ENCODE measurements at regions not wholly inside any gene's neighbourhood (a gene's known extent, or its start where the extent isn't known, plus 50 kb on each side); places are given as distances from the start of the nearest gene placed in this dataset.

DNA sequence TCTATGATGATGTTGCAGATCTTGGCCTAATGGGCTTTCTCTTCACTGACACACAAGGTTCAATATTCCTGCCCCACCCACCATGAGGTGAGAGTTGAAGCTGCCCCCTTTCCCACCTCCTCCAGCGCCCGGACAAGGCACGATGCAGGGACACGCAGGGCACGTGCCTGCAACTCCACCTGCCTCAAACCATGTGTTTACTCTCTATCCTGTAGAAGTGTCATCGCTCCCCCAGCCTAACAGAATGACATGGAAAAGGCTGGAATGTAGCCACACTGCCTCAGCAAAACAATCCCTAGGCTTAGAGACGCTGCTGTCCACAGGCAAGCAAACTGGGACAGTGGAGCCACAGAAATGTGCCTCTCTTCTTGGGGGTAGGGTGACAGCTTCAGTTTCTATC, 92.9 kb upstream of the SOD1 start:
- no peak for DNase-seq (ENCODE audit: low read depth in 2 of 3, low spot score in 2 of 3)

DNA sequence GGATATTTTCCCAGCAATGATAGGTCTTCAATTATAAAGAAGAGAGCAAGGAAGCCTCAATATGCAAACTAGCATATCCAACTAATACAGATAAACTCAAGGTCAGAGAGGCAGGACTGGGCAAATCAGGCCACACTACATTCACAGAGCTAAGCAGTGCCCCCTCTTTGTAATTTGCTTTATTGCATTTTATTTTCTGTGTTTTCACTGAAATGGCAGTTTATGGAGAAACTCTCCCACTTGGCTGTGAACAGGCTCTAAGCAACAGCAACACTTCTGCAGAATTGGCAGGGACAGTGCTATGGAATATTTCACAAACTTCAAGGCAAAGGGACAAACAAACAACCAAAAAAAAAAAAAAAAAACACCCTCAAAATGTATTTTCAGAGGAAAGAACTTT, 93.4 kb upstream of the SOD1 start:
- no peak for DNase-seq (ENCODE audit: low read depth in 2 of 3, low spot score in 2 of 3)

DNA sequence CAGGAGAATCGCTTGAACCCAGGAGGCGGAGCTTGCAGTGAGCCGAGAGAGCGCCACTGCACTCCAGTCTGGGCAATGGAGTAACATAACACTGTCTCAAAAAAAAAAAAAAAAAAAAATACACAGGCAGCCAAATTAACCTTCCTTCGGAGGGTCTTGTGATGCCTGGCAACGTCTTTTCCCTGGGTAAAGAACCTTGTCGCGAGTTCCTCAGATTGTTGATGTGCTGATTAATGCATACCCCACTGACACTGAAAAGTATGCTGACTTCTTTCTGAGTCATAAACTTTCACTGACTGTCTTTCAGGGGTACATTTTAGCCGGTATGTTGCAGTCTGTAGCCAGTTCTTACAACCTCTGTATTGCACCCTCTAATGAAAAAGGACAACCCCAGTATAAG, 95.1 kb upstream of the SOD1 start:
- DNase-seq (ENCODE audit: low read depth in 2 of 3, low spot score in 2 of 3): no peak

DNA sequence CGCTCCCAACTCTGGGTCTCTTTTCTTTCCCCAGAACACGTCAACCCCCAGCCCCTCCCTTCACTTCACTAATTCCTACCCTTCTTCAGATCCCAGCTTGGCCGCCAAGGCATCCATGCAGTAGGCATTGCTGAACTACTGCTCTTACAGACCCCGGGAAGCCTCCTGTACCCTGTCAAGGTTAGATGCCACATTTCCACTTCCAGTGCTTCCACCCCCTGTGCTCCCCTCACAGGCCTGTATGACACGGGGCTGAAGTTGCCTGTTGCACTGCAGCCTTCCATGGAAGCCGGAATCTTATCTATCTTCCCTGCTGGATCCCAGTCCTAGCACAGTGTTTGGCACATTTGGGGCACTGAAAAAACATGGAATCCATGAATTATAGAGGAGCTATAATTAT, 99.0 kb upstream of the SOD1 start:
- no peak for DNase-seq (ENCODE audit: low read depth in 2 of 3, low spot score in 2 of 3)

DNA sequence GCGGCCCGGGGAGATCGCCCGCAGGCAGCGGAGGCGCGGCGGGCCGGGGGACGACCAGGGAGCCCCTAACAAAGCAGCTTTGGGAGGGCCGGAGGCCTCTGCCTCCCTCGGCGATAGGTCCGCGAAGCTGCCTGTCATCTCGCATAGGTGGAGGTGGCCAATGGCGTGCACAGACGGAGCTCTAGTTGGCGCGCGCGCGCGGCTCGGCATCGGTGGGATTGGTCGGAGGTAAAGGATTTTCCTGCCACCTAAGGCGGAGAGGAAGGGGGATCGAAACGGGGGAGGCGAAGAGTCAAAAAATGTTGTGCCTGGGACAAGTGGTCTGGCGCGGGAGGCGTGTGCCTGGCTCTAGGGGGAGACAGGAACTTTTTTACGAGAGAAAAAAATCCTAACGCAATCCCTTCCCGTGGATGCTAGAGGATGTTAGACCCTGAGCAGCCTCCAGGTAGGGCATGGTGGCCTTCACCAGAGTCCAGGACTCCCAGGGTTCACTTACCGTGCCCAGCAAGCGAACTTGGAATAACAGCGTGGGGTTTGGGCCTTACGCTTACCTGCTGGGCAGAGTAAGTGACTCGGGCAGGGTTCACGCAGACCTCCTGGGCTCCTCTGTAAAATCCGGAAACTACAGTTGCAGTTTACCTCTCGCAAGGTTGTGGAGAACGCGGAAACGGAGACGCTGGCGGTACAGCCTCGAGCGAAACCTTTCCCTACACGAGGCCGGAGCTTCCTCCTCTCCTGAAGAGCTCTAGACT, 99.9 kb upstream of the SOD1 start:
- peak; percentile 84 to 98 (median 97) for DNase-seq (ENCODE audit: low read depth in 2 of 3, low spot score in 2 of 3)

DNA sequence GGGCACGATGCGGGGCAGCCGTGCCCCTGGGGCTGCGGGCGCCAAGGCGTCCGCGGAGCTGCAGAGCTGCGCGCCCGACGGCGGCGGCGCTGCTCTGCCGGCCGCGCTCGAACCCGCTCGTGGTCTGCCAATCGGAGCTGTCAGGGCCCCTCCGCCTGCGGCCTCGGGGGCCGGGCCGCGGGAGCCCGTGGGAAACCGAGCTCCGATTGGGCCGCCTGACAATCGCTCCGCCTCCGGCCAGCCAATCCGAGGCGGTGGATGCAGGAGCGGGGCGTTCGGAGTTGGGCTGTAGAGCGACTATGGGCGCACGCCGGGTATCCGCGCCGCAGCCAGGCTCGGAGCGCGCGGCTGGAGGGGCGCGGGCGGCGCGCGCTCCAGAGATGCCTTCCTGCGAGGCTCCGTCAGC, 100.5 kb upstream of the SOD1 start:
- DNase-seq (ENCODE audit: low read depth in 2 of 3, low spot score in 2 of 3): peak in 2 of 3 donors; percentile 96

DNA sequence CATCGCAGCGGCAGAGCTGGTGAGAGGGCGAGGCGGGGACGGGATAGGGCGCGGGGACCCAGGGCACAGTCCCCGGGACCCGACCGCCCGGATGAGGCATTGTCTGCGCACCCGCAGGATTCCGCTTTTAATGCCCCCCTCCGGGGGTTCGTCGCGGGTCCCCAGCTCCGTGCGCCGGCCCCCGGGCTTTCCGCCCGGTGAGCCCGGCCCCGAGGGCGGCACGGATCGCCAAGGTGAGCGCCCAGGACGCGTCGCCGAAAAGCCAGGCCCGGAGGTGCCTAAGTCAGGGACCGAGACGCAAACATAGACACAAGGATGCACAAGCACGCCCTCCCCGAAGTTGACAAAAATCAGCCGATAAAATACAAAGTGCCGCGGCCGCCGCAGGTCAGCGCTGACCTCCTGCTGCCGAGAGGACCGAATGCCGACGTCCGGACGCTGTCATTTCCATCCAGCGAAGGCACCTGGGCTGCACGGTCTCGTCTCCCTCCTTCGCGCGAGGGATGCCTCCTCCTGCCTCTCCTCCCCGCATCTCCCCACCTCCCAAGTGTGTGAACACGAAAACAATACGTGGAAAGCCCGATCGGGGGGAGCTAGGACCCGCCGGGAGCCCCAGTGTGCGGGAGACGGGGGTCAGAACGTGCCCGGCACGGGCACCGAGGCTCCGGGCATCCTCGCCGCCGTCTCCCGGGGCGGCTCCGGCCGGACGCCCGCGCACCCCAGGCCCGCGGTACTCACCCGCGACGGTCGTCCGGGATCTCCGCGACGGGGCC, 101.1 kb upstream of the SOD1 start:
- peak in 2 of 3 donors; percentile 10 to 55 for DNase-seq (ENCODE audit: low read depth in 2 of 3, low spot score in 2 of 3)

DNA sequence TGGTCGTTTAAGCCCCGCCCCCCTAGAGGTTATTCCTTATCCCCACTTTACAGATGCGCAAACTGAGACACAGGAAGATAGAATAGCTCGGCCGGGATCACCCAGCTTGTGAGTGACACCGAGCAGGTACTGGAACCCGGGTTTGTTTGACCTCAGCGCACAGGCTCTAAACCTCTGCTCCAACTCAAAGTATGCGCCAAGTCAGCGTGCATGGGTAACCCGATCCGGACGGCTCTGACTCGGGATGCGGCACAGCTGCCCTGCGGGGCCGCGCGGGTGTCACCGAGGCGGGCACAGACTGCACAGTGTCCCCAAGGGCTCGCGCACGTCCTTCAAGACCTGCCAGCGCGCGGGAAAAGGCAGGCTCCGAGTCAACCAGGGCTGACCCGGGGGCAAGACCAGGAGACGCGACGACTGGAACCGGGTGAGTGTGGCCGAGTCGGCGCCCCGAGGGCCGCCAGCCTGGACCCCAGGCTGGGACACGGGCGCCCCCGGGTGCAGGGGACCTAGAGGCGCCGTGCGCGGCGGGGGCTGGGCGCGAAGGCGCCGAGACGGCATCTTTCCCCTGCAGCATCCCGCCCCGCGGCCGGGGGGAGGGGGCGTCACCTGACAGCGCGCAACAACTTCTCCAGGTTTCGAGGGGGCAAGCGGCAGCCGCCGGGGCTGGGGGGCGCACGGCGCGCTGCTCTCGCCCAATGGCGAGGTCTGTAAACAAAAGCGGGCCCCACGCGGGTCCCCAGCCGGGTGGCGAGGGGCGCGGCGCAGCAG, 101.9 kb upstream of the SOD1 start:
- peak in 1 of 3 donors; percentile 6 for DNase-seq (ENCODE audit: low read depth in 2 of 3, low spot score in 2 of 3)

DNA sequence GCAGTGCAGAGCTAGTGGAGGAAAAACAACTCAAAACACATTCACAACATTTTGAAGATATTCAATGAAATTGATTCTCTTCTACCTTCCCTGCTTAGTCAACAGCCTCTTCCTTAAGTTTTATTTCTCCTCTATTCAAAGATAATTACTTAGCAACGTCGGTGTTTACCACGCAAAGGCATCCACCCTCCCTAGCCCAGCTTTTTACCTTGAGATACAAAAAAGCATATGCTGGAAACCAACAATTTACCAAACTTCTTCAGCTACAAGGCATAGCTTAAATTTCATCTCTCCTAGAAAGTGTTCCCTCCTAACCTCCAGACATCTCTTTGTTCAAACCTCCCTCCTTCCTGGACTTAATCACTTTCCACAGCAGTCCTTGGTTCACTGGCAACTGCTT, 102.8 kb upstream of the SOD1 start:
- DNase-seq (ENCODE audit: low read depth in 2 of 3, low spot score in 2 of 3): no peak

DNA sequence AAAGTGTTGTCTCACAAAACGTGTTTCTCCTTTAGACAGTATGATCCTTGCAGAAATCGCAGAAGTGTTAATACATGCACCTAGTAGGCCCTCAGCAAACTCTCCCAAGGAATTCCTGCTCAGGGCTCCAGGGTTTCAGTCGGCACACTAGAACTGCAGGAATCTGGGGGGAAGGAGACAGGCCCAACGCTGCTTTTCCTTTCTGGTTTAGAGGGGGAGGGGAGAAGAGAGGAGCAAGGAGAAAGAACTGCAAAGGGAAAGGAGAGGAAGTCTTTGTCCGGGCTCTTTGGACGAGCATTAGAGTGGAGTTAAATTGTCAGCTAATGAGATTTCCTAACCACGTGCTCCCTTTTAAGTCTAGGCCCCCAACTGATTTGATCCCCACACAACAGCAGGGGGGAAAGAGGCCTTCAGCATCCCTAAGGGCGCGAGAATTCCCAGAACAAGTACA, 103.7 kb upstream of the SOD1 start:
- DNase-seq (ENCODE audit: low read depth in 2 of 3, low spot score in 2 of 3): no peak

DNA sequence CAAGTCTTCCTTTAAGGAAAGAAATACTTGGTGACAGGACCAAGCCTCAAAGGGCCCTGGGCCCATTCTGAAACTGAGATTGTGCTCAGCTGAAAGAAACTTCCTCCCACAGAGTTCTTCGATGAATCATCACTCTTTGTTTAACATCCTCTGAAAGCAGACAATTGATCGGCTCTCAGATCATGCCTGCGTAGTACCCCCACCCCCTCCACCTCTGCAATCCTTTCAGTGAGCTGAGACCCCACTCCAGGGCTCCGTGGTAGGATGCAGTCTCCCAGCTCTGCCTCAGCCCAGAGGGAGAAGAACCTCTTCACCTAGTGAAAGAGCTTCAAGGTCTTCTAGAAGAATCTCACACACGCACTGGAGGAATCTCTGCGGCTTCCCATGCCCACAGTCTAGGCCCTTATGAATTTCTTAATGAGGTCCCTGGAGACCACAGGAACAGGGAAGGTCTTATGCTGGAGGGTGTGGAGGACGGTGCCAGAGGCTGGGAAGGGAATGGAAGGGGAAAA, 104.9 kb upstream of the SOD1 start:
- no peak for DNase-seq (ENCODE audit: low read depth in 2 of 3, low spot score in 2 of 3)

DNA sequence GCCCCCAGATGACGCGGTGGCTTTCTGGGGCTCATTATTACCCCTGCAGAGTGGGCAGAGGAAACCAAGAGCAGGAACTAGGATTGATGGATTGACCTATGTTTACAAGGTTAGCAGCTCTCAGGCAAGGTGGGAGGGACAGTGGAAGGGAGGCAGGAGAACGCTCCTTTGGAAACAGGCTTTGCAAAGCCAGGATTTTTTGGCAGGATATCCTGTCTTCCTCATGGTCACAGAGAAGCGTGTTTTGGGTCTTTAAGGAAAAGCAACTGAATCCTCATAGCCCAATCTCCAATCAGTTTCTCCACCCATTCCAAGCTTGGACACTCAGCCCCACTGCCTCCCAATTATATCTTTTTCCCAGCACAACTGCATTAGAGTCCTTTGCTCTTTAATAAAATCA, 105.6 kb upstream of the SOD1 start:
- DNase-seq (ENCODE audit: low read depth in 2 of 3, low spot score in 2 of 3): no peak

DNA sequence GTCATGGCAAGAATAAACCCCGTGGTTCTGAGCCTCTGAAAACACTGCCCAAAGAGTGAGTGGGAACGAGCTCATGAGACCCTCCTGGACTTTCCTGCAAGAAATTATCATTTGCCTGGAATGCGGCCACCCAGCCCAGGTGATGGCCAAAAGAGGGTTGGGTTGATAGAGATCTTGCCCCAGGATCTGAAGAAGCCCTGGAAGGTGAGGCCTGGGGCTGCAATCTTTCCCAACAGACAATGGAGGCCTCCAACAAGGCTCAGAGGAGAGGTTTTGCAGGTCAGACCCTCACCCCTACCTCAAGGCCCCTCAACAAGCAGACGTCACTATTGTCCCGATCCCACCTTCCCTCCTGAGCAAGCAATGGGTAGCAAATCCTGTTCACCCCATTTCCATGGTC, 106.0 kb upstream of the SOD1 start:
- DNase-seq (ENCODE audit: low read depth in 2 of 3, low spot score in 2 of 3): no peak

DNA sequence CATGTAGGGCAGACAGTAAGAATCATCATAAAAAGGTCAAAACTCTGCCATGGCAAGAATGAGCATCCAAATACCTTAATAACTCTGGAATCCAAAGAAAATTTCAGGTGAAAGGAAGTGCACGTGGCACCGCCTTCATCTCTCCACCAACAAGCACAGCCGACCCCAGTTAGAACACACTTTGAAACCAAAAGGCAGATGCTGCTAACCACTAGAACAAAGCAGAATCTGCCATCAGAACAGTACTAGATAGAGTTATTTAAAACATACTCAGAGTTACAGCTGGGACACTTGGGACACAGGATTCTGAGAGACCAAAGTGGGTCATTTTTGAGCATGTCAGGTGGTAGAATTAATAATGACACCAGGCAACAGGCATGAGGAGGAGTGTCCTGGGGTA, 106.7 kb upstream of the SOD1 start:
- no peak for DNase-seq (ENCODE audit: low read depth in 2 of 3, low spot score in 2 of 3)

DNA sequence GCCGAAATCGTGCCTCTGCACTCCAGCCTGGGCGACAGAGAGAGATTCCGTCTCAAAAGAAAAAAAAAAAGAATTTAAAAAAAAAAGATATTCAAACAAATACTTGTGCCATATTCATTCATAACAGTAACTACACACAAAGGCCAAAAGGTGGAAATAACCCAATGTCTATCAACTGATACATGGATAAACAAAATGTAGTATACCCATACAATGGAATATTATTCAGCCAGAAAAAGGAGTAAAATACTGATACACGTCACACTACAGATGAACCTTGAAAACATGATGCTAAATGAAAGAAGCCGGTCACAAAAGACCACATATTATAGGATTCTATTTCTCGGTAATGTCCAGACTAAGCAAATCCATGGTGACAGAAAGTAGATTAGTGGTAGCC, 109.4 kb upstream of the SOD1 start:
- no peak for DNase-seq (ENCODE audit: low read depth in 2 of 3, low spot score in 2 of 3)

DNA sequence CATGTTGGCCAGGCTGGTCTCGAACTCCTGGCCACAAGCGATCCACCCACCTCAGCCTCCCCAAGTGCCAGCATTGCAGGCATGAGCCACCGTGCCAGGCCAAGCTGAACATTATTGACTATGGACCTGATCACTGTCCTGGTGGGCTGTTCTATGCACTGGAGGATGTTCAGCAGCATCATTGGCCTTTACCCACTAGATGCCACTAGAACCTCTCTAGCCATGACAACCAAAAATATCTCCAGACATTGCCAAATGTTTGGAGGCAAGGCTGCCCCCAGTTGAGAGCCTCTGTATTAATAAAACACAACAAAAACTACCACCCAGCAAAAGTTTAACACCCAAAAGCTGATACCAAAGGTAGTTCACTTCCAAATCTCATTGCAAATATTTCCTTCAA, 110.8 kb upstream of the SOD1 start:
- peak in 1 of 3 donors; percentile 4 for DNase-seq (ENCODE audit: low read depth in 2 of 3, low spot score in 2 of 3)

DNA sequence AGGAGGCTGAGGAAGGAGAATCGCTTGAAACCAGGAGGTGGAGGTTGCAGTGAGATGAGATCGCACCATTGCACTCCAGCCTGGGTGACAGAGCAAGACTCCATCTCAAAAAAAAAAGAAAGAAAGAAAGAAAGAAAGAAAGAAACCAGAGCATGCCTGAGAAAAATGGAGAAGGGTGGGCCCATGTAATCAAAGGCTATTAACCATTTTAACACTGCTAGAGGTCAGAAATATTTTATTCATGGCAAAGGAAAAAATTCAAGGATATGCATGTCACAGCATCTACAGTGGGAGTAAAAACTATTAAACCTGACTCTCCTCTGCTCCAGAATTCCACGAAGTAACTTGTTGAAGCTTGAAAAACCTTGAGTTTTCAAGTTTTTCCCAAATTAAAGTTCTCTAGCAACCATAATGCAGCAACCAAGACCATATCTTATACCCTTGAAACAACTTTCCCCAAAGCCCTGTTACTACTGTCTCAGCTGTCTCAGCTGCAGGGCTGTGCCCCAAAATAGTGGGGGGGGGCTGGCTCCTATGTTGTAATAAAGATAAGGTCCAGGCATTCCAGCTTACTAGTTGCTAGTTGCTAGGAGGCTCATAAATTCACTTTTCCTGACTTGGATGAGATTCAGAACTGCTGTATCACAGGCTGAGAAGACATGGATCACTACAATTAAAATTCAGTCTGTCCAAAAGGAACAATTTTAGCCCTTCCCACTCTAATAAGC, 112.9 kb upstream of the SOD1 start:
- no peak for DNase-seq (ENCODE audit: low read depth in 2 of 3, low spot score in 2 of 3)

DNA sequence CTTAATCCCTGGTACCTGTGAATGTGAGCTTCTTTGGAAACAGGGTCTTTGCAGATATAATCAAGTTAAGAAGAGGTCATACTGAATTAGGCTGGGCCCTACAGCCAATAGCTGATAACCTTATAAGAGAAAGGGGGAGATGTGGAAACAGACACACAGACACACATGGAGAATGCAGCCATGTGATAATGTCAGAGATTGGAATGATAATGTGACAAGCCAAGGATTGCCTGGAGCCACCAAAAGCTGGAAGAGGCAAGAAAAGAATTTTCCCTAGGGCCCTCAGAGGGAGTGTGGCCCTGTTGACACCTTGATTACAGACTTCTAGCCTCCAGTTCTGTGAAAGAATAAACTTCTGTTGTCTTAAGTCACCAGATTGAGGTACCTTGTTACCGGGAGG, 114.5 kb upstream of the SOD1 start:
- no peak for DNase-seq (ENCODE audit: low read depth in 2 of 3, low spot score in 2 of 3)

DNA sequence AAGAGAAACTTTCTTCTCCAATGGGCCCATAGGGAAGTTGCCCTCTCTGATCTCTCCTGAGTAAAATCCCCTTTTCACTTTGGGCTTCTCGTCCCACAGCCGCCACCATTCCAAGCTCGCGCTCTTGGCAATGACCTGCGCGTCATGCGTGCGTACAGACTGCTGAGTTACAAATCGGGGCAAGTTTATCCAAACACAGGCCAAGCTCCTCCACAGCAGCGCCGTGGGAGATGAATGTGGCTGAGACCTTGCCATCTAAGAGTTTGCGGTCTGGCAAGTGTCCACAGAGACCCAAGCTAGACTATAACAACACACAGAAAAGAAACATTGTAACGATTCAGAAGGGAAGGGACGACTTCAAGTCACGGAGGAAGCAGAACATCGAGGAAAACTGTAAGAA, 116.3 kb upstream of the SOD1 start:
- DNase-seq (ENCODE audit: low read depth in 2 of 3, low spot score in 2 of 3): no peak

DNA sequence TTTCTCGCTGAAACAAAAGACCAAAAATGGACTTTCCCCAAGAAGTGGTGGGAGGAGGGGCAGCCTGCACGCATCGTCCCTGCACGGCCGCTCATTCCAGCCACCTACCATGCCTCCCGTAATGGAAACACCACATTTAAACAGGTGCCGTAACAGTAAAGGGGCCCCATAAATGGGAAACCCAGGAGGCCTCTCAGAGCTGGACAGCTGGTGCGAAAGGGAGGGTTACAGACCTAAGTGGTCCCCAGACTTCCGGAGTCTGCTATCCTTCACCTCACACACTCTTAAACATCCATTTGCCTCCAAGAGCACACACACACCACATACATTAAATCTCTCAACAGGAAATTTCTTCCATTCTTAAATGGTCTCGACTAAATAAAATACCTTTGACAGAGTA, 120.7 kb upstream of the SOD1 start:
- no peak for DNase-seq (ENCODE audit: low read depth in 2 of 3, low spot score in 2 of 3)
